PFSK-1 (cell line): ENCODE measurements at regions not wholly inside any gene's neighbourhood (a gene's known extent, or its start where the extent isn't known, plus 50 kb on each side); places are given as distances from the start of the nearest gene placed in this dataset.

Source experiments
- TAF1 ChIP-seq: IDR thresholded peaks from 2 replicates; pipeline ENCODE4 v1.6.1; 2012; ENCODE audit warnings: low read length, control low read depth, borderline replicate concordance; ENCODE audit not compliant: insufficient read depth
- TF ChIP-seq, protein P1 (sequence below), 2 experiments: IDR thresholded peaks; 2 replicates each; pipeline versions ENCODE4 v1.6.1 to v1.8.0; 2011 to 2012; ENCODE audit warnings: low read depth in 2 of 2, low read length in 2 of 2, control low read depth in 1 of 2, inconsistent platforms in 1 of 2, mild to moderate bottlenecking in 1 of 2, moderate library complexity in 1 of 2; ENCODE audit not compliant: insufficient read depth in 1 of 2

DNA sequence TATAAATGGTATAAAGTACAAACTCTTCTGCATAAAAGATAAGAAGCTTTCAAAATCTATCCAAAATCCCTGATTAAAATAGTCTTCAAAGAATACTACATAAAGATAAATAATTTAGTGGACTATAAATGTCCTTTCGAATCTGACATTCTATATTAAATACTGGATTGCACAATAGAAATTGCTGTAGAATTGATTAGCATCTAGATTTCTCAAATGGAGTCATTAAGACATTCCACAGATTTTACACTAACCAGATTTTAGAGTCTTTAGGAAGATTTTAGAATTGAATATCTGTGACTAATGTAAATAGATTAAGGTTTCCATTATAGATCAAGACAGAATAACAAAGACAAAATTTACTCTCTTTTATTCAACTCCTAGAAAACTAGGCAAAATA is 663.9 kb downstream of the STPG2 start:
- TF ChIP-seq, protein P1, sequence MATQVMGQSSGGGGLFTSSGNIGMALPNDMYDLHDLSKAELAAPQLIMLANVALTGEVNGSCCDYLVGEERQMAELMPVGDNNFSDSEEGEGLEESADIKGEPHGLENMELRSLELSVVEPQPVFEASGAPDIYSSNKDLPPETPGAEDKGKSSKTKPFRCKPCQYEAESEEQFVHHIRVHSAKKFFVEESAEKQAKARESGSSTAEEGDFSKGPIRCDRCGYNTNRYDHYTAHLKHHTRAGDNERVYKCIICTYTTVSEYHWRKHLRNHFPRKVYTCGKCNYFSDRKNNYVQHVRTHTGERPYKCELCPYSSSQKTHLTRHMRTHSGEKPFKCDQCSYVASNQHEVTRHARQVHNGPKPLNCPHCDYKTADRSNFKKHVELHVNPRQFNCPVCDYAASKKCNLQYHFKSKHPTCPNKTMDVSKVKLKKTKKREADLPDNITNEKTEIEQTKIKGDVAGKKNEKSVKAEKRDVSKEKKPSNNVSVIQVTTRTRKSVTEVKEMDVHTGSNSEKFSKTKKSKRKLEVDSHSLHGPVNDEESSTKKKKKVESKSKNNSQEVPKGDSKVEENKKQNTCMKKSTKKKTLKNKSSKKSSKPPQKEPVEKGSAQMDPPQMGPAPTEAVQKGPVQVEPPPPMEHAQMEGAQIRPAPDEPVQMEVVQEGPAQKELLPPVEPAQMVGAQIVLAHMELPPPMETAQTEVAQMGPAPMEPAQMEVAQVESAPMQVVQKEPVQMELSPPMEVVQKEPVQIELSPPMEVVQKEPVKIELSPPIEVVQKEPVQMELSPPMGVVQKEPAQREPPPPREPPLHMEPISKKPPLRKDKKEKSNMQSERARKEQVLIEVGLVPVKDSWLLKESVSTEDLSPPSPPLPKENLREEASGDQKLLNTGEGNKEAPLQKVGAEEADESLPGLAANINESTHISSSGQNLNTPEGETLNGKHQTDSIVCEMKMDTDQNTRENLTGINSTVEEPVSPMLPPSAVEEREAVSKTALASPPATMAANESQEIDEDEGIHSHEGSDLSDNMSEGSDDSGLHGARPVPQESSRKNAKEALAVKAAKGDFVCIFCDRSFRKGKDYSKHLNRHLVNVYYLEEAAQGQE (IDR thresholded peaks at IDR 0.05; ENCODE audit: insufficient read depth in 1 of 2, low read depth in 2 of 2, low read length in 2 of 2) = no peak
- TF ChIP-seq TAF1 = no peak
